GM23338 (cell line): ENCODE measurements at regions not wholly inside any gene's neighbourhood (a gene's known extent, or its start where the extent isn't known, plus 50 kb on each side); places are given as distances from the start of the nearest gene placed in this dataset.

Source experiments
- ATAC-seq: fragments of 200-7000 bp; cut with Tn5 transposase; 3 replicates; pipeline ENCODE4 v1.9.1; 2020
- DNase-seq: peaks from one replicate; pipeline ENCODE4 v3.0.0-alpha.2; 2015; ENCODE audit warnings: low spot score
- H2AFZ ChIP-seq: fragments of 200-600 bp; sonication (generic); 2 replicates; pipeline ENCODE4 v1.8.0; 2016; ENCODE audit warnings: antibody characterized with exemption, mild to moderate bottlenecking, moderate library complexity
- H3F3A ChIP-seq: fragments of 200-600 bp; sonication (generic); replicated peaks from 2 replicates; pipeline ENCODE4 v1.8.0; 2017; ENCODE audit warnings: antibody characterized with exemption, mixed run types, low read depth
- H3K27ac ChIP-seq: fragments of 200-600 bp; sonication (generic); 2 replicates; pipeline ENCODE4 v1.6.1; 2016; ENCODE audit warnings: low read depth
- H3K27me3 ChIP-seq: fragments of 200-600 bp; sonication (generic); 2 replicates; pipeline ENCODE4 v1.8.0; 2016; ENCODE audit warnings: mild to moderate bottlenecking, mixed run types, moderate library complexity; ENCODE audit not compliant: insufficient read depth
- H3K36me3 ChIP-seq: fragments of 200-600 bp; sonication (generic); 2 replicates; pipeline ENCODE4 v1.8.0; 2016; ENCODE audit warnings: mild to moderate bottlenecking; ENCODE audit not compliant: insufficient read depth
- H3K4me1 ChIP-seq: fragments of 200-600 bp; sonication (generic); 2 replicates; pipeline ENCODE4 v1.8.0; 2016; ENCODE audit warnings: mild to moderate bottlenecking, moderate library complexity; ENCODE audit not compliant: insufficient read depth
- H3K4me2 ChIP-seq: fragments of 200-600 bp; sonication (generic); 2 replicates; pipeline ENCODE4 v1.7.1; 2017; ENCODE audit warnings: mixed run types
- H3K4me3 ChIP-seq: fragments of 200-600 bp; sonication (generic); 2 replicates; pipeline ENCODE4 v1.6.1; 2016; ENCODE audit warnings: mixed run types
- H3K79me2 ChIP-seq: fragments of 200-600 bp; sonication (generic); replicated peaks from 2 replicates; pipeline ENCODE4 v1.8.0; 2017; ENCODE audit warnings: mild to moderate bottlenecking; ENCODE audit not compliant: insufficient read depth
- H3K9me2 ChIP-seq: fragments of 200-600 bp; sonication (generic); 2 replicates; pipeline ENCODE4 v1.8.0; 2017; ENCODE audit not compliant: insufficient read depth
- H4K20me1 ChIP-seq: fragments of 200-600 bp; sonication (generic); replicated peaks from 2 replicates; pipeline ENCODE4 v1.8.0; 2017; ENCODE audit warnings: mild to moderate bottlenecking; ENCODE audit not compliant: insufficient read depth
- H3K27ac Mint-ChIP-seq: 2 replicates; pipeline ENCODE4 v1.8.0; 2020; ENCODE audit warnings: inconsistent platforms, mild to moderate bottlenecking, moderate library complexity, mixed read lengths
- H3K27me3 Mint-ChIP-seq: 3 replicates; pipeline ENCODE4 v1.8.0; 2022; ENCODE audit warnings: low read depth, mild to moderate bottlenecking, moderate library complexity, mixed read lengths, inconsistent platforms; ENCODE audit not compliant: insufficient read depth, poor library complexity
- H3K36me3 Mint-ChIP-seq: 3 replicates; pipeline ENCODE4 v1.8.0; 2021; ENCODE audit warnings: low read depth, mild to moderate bottlenecking, inconsistent platforms, moderate library complexity, mixed read lengths
- H3K4me1 Mint-ChIP-seq: 3 replicates; pipeline ENCODE4 v1.8.0; 2020; ENCODE audit warnings: mild to moderate bottlenecking, inconsistent platforms, mixed read lengths
- H3K4me3 Mint-ChIP-seq: 3 replicates; pipeline ENCODE4 v1.8.0; 2021; ENCODE audit warnings: moderate library complexity, mild to moderate bottlenecking, inconsistent platforms, mixed read lengths
- H3K9me3 Mint-ChIP-seq: 3 replicates; pipeline ENCODE4 v1.8.0; 2020; ENCODE audit warnings: moderate library complexity, mild to moderate bottlenecking, inconsistent platforms, mixed read lengths
- CREB1 ChIP-seq: fragments of 250-450 bp; sonication (Bioruptor Pico); IDR thresholded peaks from 2 replicates; pipeline ENCODE4 v1.5.0; 2020; ENCODE audit warnings: low read depth, mild to moderate bottlenecking, moderate library complexity
- EZH2 ChIP-seq: fragments of 200-600 bp; sonication (generic); IDR thresholded peaks from one replicate; pipeline ENCODE4 v1.8.0; 2017; ENCODE audit warnings: antibody characterized with exemption, mild to moderate bottlenecking, low read depth; ENCODE audit not compliant: unreplicated experiment
- EZH2phosphoT487 ChIP-seq: fragments of 200-600 bp; sonication (generic); IDR thresholded peaks from one replicate; pipeline ENCODE4 v1.8.1; 2018; ENCODE audit warnings: antibody characterized with exemption; ENCODE audit not compliant: unreplicated experiment
- JUNB ChIP-seq: IDR thresholded peaks from one replicate; pipeline ENCODE4 v1.6.1; 2016; ENCODE audit warnings: antibody characterized with exemption; ENCODE audit not compliant: unreplicated experiment
- NANOG ChIP-seq: IDR thresholded peaks from 2 replicates; pipeline ENCODE4 v1.6.1; 2016; ENCODE audit warnings: antibody characterized with exemption, borderline replicate concordance
- POLR2AphosphoS5 ChIP-seq: IDR thresholded peaks from 2 replicates; pipeline ENCODE4 v1.6.1; 2016; ENCODE audit warnings: antibody characterized with exemption, low read depth
- REST ChIP-seq: IDR thresholded peaks from one replicate; pipeline ENCODE4 v1.6.1; 2018; ENCODE audit warnings: antibody characterized with exemption; ENCODE audit not compliant: unreplicated experiment
- STAT1 ChIP-seq: IDR thresholded peaks from one replicate; pipeline ENCODE4 v1.6.1; 2016; ENCODE audit warnings: antibody characterized with exemption; ENCODE audit not compliant: unreplicated experiment
- ZNF331 ChIP-seq: fragments of 250-450 bp; sonication (Bioruptor Pico); IDR thresholded peaks from 2 replicates; pipeline ENCODE4 v1.5.0; 2020; ENCODE audit warnings: low read depth, mild to moderate bottlenecking, moderate library complexity
- ZNF462 ChIP-seq: fragments of 250-450 bp; sonication (Bioruptor Pico); IDR thresholded peaks from 2 replicates; pipeline ENCODE4 v1.5.0; 2020; ENCODE audit warnings: mild to moderate bottlenecking, moderate library complexity
- TF ChIP-seq, protein P1 (sequence below): IDR thresholded peaks from 2 replicates; pipeline ENCODE4 v1.6.1; 2016; ENCODE audit warnings: antibody characterized with exemption
- TF ChIP-seq, protein P2 (sequence below), 2 experiments: fragments of 200-600 bp in 1 of 2; sonication (generic) in 1 of 2; conservative IDR thresholded peaks; 2 replicates each; pipeline versions ENCODE4 v1.5.1 to v1.6.1; 2016 to 2017; ENCODE audit warnings: antibody characterized with exemption in 2 of 2, low read depth in 2 of 2, mild to moderate bottlenecking in 2 of 2, moderate library complexity in 1 of 2

- H3K4me1 ChIP-seq = peaks cover 9% of the 10 kb centered on the region; the same call in 1 of the 2 replicates
- no peaks in the 10 kb centered on the region for H3K27me3 ChIP-seq
- no peaks in the 10 kb centered on the region for H4K20me1 ChIP-seq
- no peak overlapping the region for H3K4me2 ChIP-seq
- no peak overlapping the region; the same call in 1 of the 2 replicates for H2AFZ ChIP-seq
- H3K79me2 ChIP-seq = no peaks in the 10 kb centered on the region
- Mint-ChIP-seq H3K36me3 (no peaks in the 10 kb centered on the region; the same call in 2 of the 3 replicates), H3K9me3 (peaks cover 7% of the 10 kb centered on the region; the same call in 1 of the 3 replicates), H3K27ac (no peak overlapping the region), H3K4me1 (peaks cover 20% of the 10 kb centered on the region), H3K27me3 (peaks cover 1% of the 10 kb centered on the region), H3K4me3 (no peak overlapping the region)
- H3K4me3 ChIP-seq = no peak overlapping the region
- DNase-seq = no peak
- ATAC-seq = no peak
- H3K27ac ChIP-seq = no peak overlapping the region
- TF ChIP-seq, protein P1, sequence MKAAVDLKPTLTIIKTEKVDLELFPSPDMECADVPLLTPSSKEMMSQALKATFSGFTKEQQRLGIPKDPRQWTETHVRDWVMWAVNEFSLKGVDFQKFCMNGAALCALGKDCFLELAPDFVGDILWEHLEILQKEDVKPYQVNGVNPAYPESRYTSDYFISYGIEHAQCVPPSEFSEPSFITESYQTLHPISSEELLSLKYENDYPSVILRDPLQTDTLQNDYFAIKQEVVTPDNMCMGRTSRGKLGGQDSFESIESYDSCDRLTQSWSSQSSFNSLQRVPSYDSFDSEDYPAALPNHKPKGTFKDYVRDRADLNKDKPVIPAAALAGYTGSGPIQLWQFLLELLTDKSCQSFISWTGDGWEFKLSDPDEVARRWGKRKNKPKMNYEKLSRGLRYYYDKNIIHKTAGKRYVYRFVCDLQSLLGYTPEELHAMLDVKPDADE = no peak
- TF ChIP-seq EZH2 (no peak), POLR2AphosphoS5 (no peak), ZNF331 (CRISPR knock-in tag) (no peak), ZNF462 (no peak), REST (no peak), NANOG (no peak), CREB1 (CRISPR knock-in tag) (no peak), STAT1 (no peak), JUNB (no peak), EZH2phosphoT487 (no peak)
- TF ChIP-seq, protein P2, sequence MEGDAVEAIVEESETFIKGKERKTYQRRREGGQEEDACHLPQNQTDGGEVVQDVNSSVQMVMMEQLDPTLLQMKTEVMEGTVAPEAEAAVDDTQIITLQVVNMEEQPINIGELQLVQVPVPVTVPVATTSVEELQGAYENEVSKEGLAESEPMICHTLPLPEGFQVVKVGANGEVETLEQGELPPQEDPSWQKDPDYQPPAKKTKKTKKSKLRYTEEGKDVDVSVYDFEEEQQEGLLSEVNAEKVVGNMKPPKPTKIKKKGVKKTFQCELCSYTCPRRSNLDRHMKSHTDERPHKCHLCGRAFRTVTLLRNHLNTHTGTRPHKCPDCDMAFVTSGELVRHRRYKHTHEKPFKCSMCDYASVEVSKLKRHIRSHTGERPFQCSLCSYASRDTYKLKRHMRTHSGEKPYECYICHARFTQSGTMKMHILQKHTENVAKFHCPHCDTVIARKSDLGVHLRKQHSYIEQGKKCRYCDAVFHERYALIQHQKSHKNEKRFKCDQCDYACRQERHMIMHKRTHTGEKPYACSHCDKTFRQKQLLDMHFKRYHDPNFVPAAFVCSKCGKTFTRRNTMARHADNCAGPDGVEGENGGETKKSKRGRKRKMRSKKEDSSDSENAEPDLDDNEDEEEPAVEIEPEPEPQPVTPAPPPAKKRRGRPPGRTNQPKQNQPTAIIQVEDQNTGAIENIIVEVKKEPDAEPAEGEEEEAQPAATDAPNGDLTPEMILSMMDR (conservative IDR thresholded peaks at IDR 0.05; ENCODE audit: low read depth in 2 of 2) = no peak
- 0 out of 2 replicates have a peak, but pooled peaks cover 4% of the 10 kb centered on the region for H3K9me2 ChIP-seq
- no peaks in the 10 kb centered on the region for H3F3A ChIP-seq
- no peaks in the 10 kb centered on the region for H3K36me3 ChIP-seq
These were observed 122.1 kb downstream of the LRIG2 start for GRCh38 chr1:113194846-113195830.
